HG03354 (cell line): ENCODE measurements at regions not wholly inside any gene's neighbourhood (a gene's known extent, or its start where the extent isn't known, plus 50 kb on each side); places are given as distances from the start of the nearest gene placed in this dataset.

Source experiments
- ATAC-seq: cut with Tn5 transposase; IDR thresholded peaks from one replicate; pipeline ENCODE4 v1.9.1; 2021; ENCODE audit warnings: mild to moderate bottlenecking; ENCODE audit not compliant: unreplicated experiment, poor library complexity, severe bottlenecking

- no peak for ATAC-seq
Observed at GRCh38 chr20:39302312-39302711, 340.2 kb downstream of the DHX35 start.

GRCh38 chr20:39299783-39300182 lies 337.6 kb downstream of the DHX35 start:
- ATAC-seq: no peak

GRCh38 chr20:39298571-39299506 lies 336.7 kb downstream of the DHX35 start:
- ATAC-seq: no peak

- ATAC-seq: no peak
Observed at GRCh38 chr20:39298121-39298520, 336.0 kb downstream of the DHX35 start.

GRCh38 chr20:39295301-39295700 lies 333.2 kb downstream of the DHX35 start:
- no peak for ATAC-seq

GRCh38 chr20:39294137-39294725 lies 332.1 kb downstream of the DHX35 start:
- ATAC-seq: no peak

- no peak for ATAC-seq
Observed at GRCh38 chr20:39292193-39292736, 330.1 kb downstream of the DHX35 start.

- no peak for ATAC-seq
Observed at GRCh38 chr20:39291301-39291700, 329.2 kb downstream of the DHX35 start.

GRCh38 chr20:39290575-39290974 lies 328.4 kb downstream of the DHX35 start:
- no peak for ATAC-seq

GRCh38 chr20:39289831-39290230 lies 327.7 kb downstream of the DHX35 start:
- no peak for ATAC-seq

- no peak for ATAC-seq
Observed at GRCh38 chr20:39289316-39289715, 327.2 kb downstream of the DHX35 start.

GRCh38 chr20:39283464-39283863 lies 321.3 kb downstream of the DHX35 start:
- ATAC-seq: no peak

GRCh38 chr20:39282619-39283092 lies 320.5 kb downstream of the DHX35 start:
- ATAC-seq: no peak

- no peak for ATAC-seq
Observed at GRCh38 chr20:39280875-39281274, 318.7 kb downstream of the DHX35 start.

- no peak for ATAC-seq
Observed at GRCh38 chr20:39278230-39278788, 316.2 kb downstream of the DHX35 start.

GRCh38 chr20:39277185-39277584 lies 315.0 kb downstream of the DHX35 start:
- ATAC-seq: no peak

- no peak for ATAC-seq
Observed at GRCh38 chr20:39270837-39271604, 308.9 kb downstream of the DHX35 start.

- no peak for ATAC-seq
Observed at GRCh38 chr20:39269493-39270217, 307.5 kb downstream of the DHX35 start.

GRCh38 chr20:39268981-39269461 lies 306.9 kb downstream of the DHX35 start:
- peak; percentile 64 for ATAC-seq
